HG02571 (cell line): ENCODE measurements at regions not wholly inside any gene's neighbourhood (a gene's known extent, or its start where the extent isn't known, plus 50 kb on each side); places are given as distances from the start of the nearest gene placed in this dataset.

Experiments
- ATAC-seq: cut with Tn5 transposase; IDR thresholded peaks from one replicate; pipeline ENCODE4 v1.9.1; 2021; ENCODE audit warnings: mild to moderate bottlenecking, moderate library complexity; ENCODE audit not compliant: unreplicated experiment

DNA sequence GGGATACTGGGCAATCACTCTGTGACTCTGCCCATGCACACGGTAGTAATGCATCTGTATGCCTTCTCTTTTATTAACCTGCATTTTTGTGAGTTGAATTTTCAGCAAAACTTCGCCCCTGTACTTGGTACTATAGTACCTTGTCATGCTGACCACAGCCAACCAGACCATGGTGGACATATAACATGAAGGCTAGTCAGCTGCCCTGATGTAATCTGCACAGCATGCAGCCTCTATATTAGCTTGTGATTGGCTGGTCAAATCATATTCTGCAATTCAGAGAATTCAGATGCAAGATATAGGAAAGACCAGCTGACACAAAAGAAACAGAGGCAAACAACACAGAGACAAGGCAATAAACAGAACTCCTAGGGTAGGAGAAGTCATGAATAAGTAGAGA lies 200.9 kb upstream of the JARID2 start:
- ATAC-seq: no peak

DNA sequence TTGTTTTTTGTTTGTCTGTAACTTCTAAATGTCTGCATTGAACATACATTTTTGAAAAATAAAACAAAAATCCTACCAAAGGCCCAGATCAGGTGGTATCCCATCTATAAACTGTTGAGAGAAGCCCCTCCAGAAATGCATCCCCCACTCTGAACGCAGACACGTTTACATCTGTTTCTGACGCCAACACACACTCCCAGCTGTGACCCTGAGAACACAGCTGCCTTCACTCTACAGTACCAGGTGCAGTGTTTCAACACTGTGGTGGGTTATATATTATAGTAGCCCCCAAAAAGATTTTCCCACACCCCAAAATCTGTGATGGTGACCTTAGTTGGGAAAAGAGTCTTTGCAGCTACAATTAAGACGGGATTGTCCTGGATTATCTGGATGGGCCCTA lies 199.1 kb upstream of the JARID2 start:
- ATAC-seq: no peak

DNA sequence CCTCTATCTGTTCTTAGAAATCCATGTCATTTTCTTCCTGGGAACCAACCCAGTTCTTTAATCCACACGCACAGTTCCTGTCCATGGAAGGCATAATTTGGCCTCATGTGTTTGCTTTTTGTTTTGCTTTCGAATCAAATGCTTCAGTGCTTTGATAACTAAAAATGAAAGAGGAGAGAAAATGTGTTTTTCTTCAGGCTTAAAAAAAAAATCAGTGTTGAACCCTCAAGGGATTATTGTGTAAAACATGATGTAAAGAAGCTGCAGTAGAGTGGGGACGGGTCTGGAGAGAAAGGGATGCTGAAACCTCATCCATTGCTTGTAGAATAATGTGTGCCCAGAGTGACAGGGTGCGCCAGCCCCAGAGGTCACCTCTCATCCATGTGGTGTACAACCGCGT lies 197.5 kb upstream of the JARID2 start:
- ATAC-seq: no peak

DNA sequence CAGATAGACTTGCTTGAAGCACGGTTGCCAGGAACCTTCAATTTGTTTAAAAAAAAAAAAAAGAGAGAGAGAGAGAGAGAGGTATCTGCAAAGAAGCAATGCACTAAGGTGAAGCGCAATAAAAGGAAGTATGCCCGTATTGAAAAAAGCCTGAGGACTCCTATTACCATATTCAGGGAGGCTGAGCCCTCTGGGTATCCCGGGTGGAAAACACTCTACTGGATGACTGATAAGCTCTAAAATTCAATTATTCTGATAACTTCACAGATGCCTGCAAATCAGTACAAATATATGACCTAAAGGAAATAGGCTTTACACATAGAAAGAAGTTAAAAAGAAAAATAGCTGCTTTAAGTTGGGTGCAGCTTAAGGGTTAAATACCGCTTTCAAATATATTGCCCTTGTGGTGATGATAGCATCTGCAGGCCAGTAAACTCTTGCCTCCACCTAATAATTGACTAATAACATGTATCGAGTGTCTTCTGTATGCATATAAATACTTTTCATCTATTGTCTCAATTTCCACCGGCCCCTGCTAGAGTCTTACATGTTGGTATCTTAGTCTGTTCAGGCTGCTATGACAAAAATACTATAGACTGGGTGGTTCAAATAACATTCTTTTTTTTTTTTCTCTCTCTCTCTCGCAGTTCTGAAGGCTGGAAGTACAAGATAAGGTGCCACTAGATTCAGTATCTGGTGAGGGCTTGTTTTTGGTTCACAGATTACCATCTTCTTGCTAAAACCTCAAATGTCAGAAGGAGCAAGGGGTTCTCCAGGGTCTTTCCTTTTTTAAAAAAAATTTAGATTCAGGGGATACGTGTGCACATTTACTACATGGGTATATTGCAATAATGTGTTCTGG lies 187.4 kb upstream of the JARID2 start:
- ATAC-seq: no peak

DNA sequence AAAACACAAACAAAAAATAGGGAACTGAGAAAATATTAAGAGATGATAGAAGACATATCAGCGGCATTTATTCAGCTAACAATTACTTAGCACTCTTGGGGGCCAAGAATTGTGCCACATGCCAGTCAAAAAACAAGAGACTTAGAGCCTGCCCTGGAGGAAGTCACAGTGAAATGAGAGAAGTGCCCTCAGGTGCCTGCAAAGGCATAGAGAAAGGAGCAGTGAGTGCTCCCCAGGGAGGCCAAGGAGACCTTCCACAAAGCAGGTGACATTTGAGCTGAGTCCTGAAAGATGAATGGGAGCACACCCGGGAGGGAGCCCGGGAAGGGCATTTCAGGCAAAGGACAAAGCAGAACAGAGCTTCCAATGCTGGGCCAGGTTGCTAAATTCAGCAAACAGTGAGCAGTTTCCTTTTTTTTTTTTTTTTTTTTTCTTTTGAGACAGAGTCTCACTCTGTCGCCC lies 184.7 kb upstream of the JARID2 start:
- ATAC-seq: no peak

DNA sequence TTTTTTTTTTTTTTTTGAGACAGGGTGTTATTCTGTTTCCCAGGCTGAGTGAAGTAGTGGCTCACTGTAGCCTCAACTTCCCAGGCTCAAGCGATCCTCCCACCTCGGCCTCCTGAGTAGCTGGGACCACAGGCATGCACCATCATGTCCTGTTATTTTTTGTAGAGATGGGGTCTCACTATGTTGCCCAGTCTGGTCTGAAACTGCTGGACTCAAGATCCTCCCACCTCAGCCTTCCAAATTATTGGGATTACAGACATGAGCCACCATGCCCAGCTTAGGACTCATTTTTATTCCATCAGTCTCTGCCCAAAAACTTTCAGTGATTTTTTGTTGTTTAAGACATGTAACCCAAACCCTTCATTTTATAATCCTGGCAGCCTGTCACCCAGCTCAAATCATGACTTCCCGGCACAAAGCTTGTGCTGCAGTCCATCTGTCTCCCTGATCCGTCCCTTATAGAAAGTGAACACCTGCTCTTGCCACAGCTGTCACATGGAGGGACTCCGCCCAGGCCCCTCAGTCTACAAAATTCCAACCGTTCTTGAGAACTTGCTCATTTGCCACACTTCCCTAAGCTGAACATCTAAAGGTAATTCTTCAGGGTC lies 183.9 kb upstream of the JARID2 start:
- ATAC-seq: no peak

DNA sequence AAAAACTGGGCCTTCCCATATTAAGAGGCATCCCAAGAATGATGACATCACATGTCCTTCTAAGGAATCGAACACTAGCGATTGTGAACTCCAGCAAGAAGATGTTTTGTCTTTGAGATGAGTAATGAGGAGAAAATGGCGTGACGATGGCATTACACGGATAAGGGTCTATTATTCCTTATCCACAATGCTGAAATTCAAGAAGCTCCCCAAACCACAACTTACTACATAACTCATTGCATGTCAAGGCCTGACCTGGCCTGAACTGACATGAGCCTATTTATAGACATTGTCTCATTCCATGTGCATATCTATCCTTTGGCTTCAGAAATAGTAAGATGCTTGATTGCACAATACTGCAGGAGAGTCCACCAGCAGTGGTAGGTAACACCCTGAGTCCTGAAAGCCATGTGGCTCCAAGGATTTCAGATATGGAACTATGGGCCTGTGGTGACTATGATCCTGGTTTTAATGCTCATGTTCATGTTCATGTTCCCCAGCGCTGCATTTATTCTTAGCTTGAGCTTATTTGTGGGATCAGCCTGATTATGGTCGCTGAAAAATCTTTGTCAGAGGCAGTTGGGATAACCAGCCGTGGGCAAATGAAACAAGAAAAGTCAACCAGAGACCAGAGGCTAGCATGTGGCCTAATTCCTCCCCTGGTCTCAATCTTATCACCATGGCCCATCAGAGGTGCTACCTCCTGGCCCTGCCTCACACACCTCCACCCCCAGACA lies 183.2 kb upstream of the JARID2 start:
- ATAC-seq: no peak

DNA sequence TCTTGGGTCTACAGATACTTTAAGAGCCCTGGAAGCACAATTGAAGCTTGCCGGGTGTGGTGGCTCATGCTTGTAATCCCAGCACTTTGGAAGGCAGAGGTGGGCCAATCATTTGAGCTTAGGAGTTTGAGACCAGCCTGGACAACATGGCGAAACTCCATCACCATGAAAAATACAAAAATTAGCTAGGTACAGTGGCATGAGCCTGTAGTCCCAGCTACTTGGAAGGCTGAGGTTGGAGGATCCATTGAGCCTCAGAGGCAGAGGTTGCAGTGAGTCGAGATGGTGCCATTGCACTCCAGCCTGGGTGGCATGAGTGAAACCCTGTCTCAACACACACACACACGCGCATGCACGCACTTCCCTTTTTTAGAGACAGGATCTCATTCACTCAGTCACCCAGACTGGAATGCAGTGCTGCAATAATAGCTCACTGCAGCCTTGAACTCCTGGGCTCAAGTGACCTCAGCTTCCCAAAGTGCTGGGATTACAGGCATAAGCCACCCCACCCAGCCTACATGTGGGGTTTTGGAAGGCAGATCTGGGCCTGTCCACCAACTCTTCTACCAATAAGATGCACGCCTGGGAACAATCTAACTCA lies 182.5 kb upstream of the JARID2 start:
- no peak for ATAC-seq

DNA sequence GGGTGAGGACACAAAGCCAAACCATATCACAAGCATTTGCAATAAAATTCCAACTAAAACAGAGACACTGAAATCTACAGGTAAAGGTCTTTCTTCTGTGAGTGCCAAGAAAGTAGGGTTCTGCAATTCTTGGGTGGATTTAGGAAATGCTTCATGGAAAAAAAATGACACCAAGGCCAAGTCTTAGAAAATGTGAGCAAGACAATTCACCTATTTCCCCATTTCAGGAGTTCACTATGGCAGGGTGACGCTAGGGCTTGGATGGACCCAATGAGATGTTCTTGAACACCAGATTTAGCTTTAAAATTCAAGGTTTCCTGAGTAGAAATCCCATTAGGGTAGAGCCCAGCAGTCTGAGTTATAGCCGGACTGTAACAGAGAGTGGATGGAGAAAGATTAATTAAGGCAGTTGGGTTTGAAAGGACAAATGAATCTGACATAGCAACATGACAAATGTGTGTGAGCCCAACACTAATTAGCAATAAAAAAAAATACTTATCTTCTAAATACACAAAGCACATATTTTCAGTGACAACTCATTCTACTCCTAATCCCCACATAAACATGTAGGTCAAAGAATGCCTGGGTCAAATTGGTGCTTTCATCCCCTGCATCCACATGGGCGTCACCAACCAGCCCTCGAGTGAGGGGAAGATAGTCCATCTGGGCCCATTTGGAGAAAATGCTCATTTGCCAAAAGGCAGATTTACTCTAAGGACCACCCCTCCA lies 180.4 kb upstream of the JARID2 start:
- ATAC-seq: no peak

DNA sequence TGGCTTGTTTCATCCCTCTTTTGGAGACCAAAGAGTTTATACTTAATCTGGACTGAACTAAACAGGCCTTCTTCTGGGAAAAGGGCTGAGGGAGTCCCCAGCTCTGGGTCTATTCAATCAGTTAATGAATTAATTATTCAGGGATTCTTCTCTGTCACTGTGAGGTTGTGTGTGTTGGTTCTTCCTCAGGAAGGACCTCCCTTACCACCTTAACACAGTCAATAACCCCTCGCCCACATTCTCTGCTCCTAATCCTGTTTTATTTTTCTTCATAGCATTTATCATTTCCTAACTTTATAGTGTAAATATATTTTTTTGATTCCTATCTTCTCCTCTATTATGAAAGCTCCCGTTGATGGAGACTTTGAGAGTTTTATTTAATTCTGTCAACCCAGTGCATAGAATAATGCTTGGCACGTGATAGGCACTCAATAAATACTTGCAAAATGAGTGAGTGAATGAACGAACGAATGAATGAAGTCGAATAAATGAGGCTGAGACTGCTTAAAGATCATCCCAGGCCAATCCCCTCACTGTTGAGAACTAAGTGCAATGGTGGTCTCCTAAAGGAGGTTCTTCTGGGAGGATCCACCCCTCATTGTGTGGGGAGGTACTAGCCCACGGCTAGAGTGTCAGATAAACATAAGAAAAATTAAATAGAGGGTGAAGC lies 179.6 kb upstream of the JARID2 start:
- ATAC-seq: no peak

DNA sequence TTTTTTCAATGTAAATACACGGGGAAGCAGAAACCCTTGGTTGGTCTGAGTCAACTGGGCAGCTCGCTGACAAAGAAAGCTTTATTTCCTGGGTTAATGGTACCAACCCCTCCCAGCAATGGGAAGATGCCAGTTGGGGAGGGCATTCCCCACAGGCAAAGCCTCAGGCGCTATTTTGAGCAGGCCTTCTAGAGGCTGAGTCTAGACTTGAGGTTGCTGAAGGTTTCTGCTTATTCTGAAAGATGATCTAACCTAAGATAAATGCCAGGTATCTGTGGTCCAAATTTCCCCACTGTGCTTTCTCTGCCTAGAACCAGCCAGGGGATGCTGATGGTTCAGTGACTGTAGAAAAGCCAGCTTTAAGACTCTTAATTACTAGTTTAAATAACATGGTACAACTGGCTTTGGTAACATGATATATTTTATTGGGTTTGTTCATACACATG lies 172.5 kb upstream of the JARID2 start:
- no peak for ATAC-seq

DNA sequence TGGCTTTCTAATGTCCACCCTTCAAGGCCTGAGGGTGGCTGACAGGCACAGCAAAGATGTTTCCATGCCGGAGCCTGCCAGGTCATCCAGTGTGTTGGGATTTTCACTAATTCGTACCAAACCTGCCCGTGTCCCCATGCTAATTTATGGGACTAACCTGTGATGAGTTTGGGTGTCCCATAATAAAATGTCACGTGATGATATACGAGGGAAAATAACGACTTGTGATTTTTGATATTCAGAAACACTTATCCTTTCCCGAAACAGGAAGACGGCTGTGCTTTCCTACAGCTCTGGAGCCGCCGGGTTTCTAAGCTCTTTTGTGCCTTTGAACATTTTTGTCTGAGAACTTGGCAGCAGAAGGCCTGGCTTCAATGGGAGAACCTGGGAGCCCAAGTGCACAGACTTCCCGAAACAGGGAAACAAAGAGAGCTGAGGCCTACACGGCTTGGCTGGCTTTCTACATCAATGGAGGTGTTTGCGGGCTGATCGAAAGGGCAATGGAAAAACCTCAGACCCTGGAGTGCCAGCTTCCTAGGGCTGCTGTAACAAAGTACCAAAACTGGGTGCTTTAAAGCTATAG lies 171.9 kb upstream of the JARID2 start:
- ATAC-seq: no peak

DNA sequence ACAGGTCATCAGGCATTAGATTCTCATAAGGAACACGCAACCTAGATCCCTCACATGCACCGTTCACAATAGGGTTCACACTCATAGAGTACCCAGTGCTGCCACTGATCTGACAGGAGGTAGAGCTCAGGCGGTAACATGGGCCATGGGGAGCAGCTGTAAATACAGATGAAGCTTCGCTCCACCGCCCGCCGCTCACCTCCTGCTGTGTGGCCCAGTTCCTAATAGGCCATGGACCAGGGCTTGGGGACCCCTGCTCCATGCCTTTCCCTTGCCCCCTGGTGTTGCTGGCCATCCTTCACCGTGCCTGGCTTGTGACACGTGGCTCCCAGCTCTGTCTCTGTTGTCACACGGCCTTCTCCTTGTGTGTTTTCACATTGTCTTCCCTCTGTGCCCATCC lies 171.1 kb upstream of the JARID2 start:
- no peak for ATAC-seq

DNA sequence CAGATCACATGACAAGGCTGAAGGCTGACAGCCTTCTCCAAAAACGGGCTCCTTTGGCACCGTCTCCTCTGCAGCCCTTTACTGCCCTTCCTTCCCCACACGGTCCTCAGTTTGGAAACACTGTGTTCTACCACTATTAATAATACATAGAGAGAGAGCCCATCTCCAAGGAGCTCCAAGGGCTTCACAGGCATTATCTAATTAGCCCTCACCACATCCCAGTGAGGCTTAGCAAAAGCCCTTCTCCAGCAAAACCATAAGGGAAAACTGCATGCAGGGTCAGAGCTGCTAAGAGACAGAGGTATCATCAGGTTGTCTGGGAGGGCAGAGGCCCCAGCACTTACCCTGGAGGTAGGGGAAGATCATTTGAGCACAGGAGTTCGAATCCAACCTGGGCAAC lies 169.3 kb upstream of the JARID2 start:
- ATAC-seq: no peak

DNA sequence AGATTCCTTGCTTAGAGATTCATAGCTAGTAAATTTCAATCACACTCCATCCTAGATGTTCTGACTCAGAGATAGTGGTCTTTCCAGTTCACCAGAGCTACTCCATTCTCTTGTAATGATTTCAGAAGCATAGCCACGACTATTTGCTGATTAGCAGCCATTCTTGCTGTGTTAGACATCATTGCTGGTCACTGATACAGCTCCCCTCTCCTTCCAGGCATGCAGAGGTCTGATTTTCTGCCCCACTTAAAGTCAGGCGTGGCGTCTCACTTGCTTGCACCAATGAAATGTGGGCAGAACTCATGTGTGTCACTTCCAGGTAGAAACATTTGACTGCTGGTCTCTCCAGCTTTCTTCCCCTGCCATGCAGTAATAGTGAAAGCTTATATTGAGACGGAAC lies 168.9 kb upstream of the JARID2 start:
- no peak for ATAC-seq

DNA sequence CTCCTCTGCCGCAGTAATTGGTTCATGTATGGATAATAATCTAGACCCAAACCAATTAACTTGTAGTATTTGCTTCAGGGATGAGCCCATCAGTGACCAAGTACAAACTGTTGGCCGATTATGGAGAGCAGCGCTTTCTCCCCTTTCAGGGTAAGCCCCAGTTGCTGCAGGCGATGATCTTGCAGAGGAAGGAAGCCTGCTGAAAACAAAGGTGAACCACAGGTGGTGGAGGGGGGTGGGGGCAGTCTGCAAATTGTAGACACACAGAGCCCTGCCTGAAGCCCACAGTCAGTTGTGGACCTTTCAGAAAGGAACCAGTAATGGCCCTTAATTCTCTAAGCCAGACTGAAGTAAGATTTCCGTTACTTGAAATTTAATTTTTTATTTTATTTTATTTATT lies 167.9 kb upstream of the JARID2 start:
- ATAC-seq: no peak

DNA sequence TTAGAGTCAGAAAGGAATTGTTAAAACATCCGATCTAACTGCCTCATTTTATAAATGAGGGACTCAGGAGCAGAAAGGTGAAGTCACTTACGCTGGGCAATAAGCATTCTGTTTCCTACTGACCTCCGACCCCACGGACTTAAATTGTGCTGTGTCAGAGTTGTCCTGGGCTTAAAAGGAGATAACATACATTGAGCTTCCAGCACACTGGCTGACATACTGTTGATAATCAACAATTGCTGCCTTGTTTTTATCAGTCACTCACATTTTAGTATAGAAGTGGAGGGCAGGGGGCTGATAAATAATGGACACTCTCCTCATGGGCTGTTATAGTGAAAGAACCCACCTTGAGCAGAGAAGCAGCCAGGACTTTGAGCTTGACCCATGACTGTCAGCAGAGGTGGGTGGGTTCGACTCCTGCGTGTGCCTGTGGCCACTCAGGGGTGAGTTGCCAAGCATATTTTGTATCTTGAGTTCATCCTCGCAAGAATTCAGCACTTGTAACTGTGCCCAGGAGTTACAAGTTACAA lies 166.5 kb upstream of the JARID2 start:
- no peak for ATAC-seq

DNA sequence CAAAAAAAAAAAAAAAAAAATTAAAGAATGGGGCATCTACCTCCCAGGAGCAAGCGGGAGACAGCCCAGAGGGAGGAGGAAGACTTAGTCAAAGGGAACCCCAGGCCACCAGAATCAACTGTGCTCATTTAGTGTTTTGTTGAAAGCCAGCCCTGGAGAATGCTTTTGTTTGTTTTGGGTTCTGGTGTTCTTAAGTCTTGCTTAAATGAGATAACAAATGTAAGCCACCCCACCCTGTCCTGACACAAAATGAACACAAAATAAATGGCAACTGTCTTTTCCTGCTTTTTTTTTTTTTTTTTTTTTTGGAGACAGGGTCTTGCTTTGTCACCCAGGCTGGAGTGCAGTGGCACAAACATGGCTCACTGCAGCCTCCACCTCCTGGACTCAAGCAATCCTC lies 165.0 kb upstream of the JARID2 start:
- no peak for ATAC-seq

DNA sequence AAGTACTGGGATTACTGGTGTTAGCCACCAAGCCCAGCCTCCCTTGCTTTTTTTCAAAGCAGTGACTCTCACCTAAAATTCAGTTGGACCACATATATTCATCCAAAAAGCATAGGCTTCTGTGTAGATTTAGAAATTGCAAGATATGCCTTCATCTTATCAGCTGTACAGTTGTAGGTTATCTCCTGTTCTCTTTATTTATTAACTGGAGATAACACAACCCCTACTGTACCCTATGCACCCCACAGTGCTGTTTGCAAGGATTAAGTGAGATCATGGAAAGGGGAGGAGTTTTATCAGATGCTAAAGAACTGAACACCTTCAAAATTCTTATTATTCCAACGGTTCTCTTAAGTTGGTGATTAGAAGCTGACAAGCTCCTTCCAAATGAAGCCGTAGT lies 164.4 kb upstream of the JARID2 start:
- ATAC-seq: no peak

DNA sequence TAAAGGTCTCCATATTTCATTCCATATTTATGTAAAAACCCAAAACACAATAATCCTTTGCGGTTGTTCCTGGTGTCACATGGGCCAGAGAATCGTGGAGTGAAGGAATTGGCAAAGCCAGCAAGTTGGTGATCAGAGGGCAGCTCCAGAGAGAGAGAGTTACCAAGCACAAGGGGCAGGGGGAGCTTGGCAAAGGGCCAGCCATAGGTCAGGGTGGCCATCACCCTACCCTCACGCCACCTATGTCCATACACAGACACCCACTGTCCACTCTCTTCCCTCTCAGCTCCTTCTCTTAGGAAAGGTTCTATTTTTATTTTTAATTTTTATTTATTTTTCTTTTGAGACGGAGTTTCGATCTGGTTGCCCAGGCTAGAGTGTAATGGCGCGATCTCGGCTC lies 163.2 kb upstream of the JARID2 start:
- no peak for ATAC-seq
